Breast epithelium (tissue), 4 donors: ENCODE measurements at regions not wholly inside any gene's neighbourhood (a gene's known extent, or its start where the extent isn't known, plus 50 kb on each side); places are given as distances from the start of the nearest gene placed in this dataset.

Source experiments
- DNase-seq, 2 donors: peaks; one replicate each; pipeline ENCODE4 v3.0.0-alpha.2; 2019; ENCODE audit warnings: low spot score in 2 of 2
- H3K27ac ChIP-seq, 2 donors: fragments of 200-600 bp; sonication (generic) in 1 of 2; one replicate each; pipeline ENCODE4 v1.5.1; 2016 to 2019; ENCODE audit warnings: mild to moderate bottlenecking in 1 of 2
- H3K27me3 ChIP-seq, 2 donors: fragments of 200-600 bp; sonication (generic) in 1 of 2; one replicate each; pipeline versions ENCODE4 v1.5.1 to v1.6.0; 2017 to 2019; ENCODE audit warnings: control low read depth in 1 of 2, mild to moderate bottlenecking in 1 of 2
- H3K36me3 ChIP-seq: fragments of 200-600 bp; one replicate; pipeline ENCODE4 v1.5.1; 2019
- H3K4me1 ChIP-seq, 2 donors: fragments of 200-600 bp; sonication (generic); one replicate each; pipeline ENCODE4 v1.5.1; 2016 to 2019; ENCODE audit warnings: control low read depth in 1 of 2
- H3K4me3 ChIP-seq, 3 donors: fragments of 200-600 bp; sonication (generic); 1 replicate in 2 of 3; 2 replicates in 1 of 3; pipeline ENCODE4 v1.5.1; 2016 to 2019; ENCODE audit warnings: mild to moderate bottlenecking in 3 of 3, moderate library complexity in 2 of 3
- H3K9me3 ChIP-seq, 2 donors: fragments of 200-600 bp; sonication (generic) in 1 of 2; one replicate each; pipeline ENCODE4 v1.5.1; 2016 to 2019; ENCODE audit warnings: control low read depth in 1 of 2
- POLR2A ChIP-seq: fragments of 450-650 bp; IDR thresholded peaks from one replicate; pipeline ENCODE4 v1.6.1; 2016; ENCODE audit warnings: antibody characterized with exemption, mild to moderate bottlenecking, moderate library complexity
- POLR2AphosphoS5 ChIP-seq, 3 donors: sonication (generic); formaldehyde crosslinking; IDR thresholded peaks; one replicate each; pipeline ENCODE4 v1.6.1; 2017; ENCODE audit warnings: antibody characterized with exemption in 3 of 3
- intact Hi-C: fragments of 100-400 bp; cut with DNase I; formaldehyde crosslinking; loops from one replicate; pipeline ENCODE4 v1.15.1; 2023; ENCODE audit warnings: low total_unique reads
- TF ChIP-seq, protein P1 (sequence below), 3 donors: fragments of 450-650 bp; IDR thresholded peaks; one replicate each; pipeline ENCODE4 v1.5.1; 2016 to 2017; ENCODE audit warnings: antibody characterized with exemption in 3 of 3, mild to moderate bottlenecking in 3 of 3, moderate library complexity in 3 of 3

DNA sequence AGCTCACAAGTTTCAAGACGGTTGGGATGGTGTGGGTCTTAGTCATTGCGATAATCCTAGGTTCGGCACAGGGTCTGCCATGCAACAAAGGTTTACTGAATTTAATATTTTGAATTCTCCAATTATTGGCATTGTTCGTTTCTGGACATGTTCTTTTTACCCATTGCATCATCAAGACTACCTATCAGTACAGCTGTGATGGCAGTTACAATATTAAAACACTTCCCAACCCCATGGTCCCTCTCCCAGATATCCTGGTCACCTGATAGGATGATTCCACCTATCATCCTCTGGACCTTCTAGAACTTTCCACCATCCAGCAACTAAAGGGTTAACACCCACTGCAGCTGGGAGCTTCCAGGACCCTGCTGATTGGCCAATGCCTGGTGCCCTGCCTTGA lies 377.8 kb upstream of the PRKCQ start:
- H3K4me1 ChIP-seq, result no peaks in the 10 kb centered on the region
- H3K4me3 ChIP-seq, result no peak overlapping the region
- DNase-seq, result no peak
- intact Hi-C loops, result no loop called here
- TF ChIP-seq, protein P1, sequence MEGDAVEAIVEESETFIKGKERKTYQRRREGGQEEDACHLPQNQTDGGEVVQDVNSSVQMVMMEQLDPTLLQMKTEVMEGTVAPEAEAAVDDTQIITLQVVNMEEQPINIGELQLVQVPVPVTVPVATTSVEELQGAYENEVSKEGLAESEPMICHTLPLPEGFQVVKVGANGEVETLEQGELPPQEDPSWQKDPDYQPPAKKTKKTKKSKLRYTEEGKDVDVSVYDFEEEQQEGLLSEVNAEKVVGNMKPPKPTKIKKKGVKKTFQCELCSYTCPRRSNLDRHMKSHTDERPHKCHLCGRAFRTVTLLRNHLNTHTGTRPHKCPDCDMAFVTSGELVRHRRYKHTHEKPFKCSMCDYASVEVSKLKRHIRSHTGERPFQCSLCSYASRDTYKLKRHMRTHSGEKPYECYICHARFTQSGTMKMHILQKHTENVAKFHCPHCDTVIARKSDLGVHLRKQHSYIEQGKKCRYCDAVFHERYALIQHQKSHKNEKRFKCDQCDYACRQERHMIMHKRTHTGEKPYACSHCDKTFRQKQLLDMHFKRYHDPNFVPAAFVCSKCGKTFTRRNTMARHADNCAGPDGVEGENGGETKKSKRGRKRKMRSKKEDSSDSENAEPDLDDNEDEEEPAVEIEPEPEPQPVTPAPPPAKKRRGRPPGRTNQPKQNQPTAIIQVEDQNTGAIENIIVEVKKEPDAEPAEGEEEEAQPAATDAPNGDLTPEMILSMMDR (IDR thresholded peaks at IDR 0.05), result no peak
- no peak for TF ChIP-seq POLR2AphosphoS5 (IDR thresholded peaks at IDR 0.05)
- TF ChIP-seq POLR2A, result no peak
- no peaks in the 10 kb centered on the region for H3K36me3 ChIP-seq
- no peaks in the 10 kb centered on the region for H3K27me3 ChIP-seq
- no peaks in the 10 kb centered on the region for H3K9me3 ChIP-seq
- no peak overlapping the region for H3K27ac ChIP-seq

DNA sequence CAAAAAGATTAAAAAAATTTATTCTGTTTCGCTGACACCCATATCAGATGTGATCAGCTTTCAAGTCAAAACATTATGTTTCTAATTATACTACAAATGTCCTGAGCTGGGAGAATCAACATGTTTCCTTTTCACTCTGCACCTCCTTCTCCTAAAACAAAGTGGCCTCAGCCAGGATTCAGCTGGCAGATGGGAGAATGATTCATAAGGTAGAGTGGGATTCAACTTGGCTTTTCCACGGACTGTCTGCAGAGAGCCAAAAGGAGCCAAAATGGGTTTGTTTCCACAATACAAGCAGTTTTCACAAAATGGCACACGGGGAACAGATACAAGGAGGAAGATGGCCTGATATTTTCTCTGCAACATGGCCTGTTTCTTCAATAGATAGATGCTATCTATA lies 376.5 kb upstream of the PRKCQ start:
- intact Hi-C loops, result no loop called here
- no peaks in the 10 kb centered on the region for H3K4me1 ChIP-seq
- H3K4me3 ChIP-seq, result no peak overlapping the region
- peak in 1 of 3 donors; percentile 31 for TF ChIP-seq POLR2AphosphoS5 (IDR thresholded peaks at IDR 0.05)
- TF ChIP-seq, protein P1 (IDR thresholded peaks at IDR 0.05), result no peak
- H3K9me3 ChIP-seq, result no peaks in the 10 kb centered on the region
- no peak for DNase-seq
- no peaks in the 10 kb centered on the region for H3K36me3 ChIP-seq
- H3K27ac ChIP-seq, result no peak overlapping the region
- no peaks in the 10 kb centered on the region for H3K27me3 ChIP-seq

DNA sequence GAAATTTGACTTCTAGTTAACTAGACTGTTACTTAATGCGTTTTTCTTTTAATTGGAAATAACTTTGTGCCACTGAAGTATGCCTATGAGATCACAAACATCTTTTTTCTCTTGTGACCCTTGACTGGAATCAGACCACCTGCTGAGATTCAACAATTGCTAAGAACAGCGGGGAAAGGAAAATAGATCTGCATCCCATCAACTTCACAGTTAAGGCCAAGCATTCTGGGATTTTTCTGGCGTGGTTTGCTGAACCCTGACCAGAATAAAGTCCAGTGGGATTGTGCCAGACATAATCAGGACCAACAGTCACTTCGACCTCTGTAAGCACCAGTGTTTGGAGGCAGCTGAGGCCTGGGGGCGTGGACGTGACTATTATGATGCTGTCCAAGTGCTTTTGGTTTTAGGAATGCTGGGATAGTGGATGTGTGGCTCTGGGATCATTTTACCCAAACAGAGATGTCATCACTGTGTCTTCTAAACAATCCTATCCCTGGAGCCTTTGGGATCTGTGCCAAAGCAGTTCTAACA lies 373.3 kb upstream of the PRKCQ start:
- H3K27ac ChIP-seq, result peak overlapping the region in 1 of 2 donors; percentile 32

DNA sequence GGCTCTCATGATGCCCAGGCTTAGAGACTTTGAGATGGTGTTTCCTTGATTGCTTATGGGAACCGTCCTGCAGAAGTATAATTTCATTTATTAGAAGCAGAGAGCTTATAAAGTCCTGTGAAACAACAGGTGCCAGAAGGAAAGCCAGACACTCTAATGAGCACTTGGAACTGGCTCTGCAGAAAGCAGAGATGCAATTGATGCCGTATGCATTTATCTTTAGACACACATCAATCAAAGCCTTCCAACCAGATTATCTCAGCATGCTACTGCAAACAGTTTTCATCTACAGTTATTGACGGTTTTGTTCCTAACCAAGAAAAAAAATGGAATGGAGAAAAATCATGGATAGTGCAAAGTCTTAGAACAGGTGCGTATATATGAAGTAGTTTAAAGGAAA lies 371.7 kb upstream of the PRKCQ start:
- no peaks in the 10 kb centered on the region for H3K27me3 ChIP-seq
- no peak for DNase-seq
- intact Hi-C loops, result no loop called here
- no peak for TF ChIP-seq POLR2AphosphoS5 (IDR thresholded peaks at IDR 0.05)
- no peak for TF ChIP-seq POLR2A
- TF ChIP-seq, protein P1 (IDR thresholded peaks at IDR 0.05), result no peak
- H3K27ac ChIP-seq, result no peak overlapping the region
- no peaks in the 10 kb centered on the region for H3K9me3 ChIP-seq
- H3K4me1 ChIP-seq, result no peaks in the 10 kb centered on the region
- no peak overlapping the region for H3K4me3 ChIP-seq
- H3K36me3 ChIP-seq, result no peaks in the 10 kb centered on the region

More for the DNA sequence above, 373.3 kb upstream of the PRKCQ start:
- intact Hi-C loops, result no loop called here
- peak in 1 of 2 donors; percentile 23 for DNase-seq
- no peak overlapping the region for H3K4me3 ChIP-seq
- H3K27me3 ChIP-seq, result no peaks in the 10 kb centered on the region
- TF ChIP-seq POLR2AphosphoS5 (IDR thresholded peaks at IDR 0.05), result peak in 1 of 3 donors; percentile 44
- TF ChIP-seq POLR2A, result no peak
- no peaks in the 10 kb centered on the region for H3K4me1 ChIP-seq
- no peaks in the 10 kb centered on the region for H3K36me3 ChIP-seq
- no peaks in the 10 kb centered on the region for H3K9me3 ChIP-seq

DNA sequence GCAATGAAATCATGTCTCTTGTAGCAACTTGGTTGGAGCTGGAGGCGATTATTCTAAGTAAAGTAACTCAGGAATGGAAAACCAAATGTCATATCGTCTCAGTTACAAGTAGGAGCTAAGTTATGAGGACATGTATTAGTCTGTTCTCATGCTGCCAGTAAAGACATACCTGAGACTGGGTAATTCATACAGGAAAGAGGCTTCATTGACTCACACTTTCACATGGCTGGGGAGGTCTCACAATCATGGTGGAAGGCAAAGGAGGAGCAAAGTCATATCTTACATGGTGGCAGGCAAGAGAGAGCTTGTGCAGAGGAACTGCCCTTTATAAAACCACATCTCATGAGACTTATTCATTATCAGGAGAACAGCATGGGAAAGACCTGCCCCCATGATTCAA lies 370.1 kb upstream of the PRKCQ start:
- H3K9me3 ChIP-seq, result no peaks in the 10 kb centered on the region
- intact Hi-C loops, result no loop called here
- H3K4me3 ChIP-seq, result no peak overlapping the region
- DNase-seq, result no peak
- H3K4me1 ChIP-seq, result no peaks in the 10 kb centered on the region
- H3K27me3 ChIP-seq, result no peaks in the 10 kb centered on the region
- H3K27ac ChIP-seq, result no peak overlapping the region
- TF ChIP-seq POLR2A, result no peak
- TF ChIP-seq, protein P1 (IDR thresholded peaks at IDR 0.05), result no peak
- H3K36me3 ChIP-seq, result no peaks in the 10 kb centered on the region

DNA sequence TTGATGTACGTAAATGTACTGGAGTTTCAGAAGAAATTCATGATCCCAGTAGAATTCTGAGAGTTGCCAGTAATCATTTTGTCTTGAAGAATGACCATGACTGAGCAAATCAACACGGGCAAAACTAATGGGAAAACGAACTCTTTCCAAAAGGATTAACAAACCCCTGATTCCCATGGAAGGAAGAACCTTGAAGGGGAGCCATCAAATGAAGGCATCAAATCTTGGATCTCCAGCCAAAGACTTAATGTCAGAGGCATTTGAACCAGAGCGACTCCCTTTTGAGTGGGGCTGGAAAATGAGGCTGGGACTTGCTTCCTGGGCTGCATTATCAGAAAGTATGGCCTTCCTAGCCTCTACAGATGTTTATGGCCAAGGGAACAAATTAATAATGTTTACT lies 364.4 kb upstream of the PRKCQ start:
- TF ChIP-seq POLR2AphosphoS5 (IDR thresholded peaks at IDR 0.05) (no peak), POLR2A (no peak)
- TF ChIP-seq, protein P1 (IDR thresholded peaks at IDR 0.05), result no peak
- Histone ChIP-seq H3K27me3 (no peaks in the 10 kb centered on the region), H3K4me1 (no peaks in the 10 kb centered on the region), H3K27ac (no peak overlapping the region), H3K4me3 (no peak overlapping the region), H3K9me3 (no peaks in the 10 kb centered on the region), H3K36me3 (no peaks in the 10 kb centered on the region)
- DNase-seq, result no peak
- intact Hi-C loops, result no loop called here
